GM12874 (cell line): ENCODE measurements at regions not wholly inside any gene's neighbourhood (a gene's known extent, or its start where the extent isn't known, plus 50 kb on each side); places are given as distances from the start of the nearest gene placed in this dataset.

Experiments used
- TF ChIP-seq, protein P1 (sequence below): IDR thresholded peaks from 2 replicates; pipeline ENCODE4 v1.5.1; 2011; ENCODE audit warnings: low read depth, mild to moderate bottlenecking, control low read depth, low read length, moderate library complexity; ENCODE audit not compliant: insufficient read depth

DNA sequence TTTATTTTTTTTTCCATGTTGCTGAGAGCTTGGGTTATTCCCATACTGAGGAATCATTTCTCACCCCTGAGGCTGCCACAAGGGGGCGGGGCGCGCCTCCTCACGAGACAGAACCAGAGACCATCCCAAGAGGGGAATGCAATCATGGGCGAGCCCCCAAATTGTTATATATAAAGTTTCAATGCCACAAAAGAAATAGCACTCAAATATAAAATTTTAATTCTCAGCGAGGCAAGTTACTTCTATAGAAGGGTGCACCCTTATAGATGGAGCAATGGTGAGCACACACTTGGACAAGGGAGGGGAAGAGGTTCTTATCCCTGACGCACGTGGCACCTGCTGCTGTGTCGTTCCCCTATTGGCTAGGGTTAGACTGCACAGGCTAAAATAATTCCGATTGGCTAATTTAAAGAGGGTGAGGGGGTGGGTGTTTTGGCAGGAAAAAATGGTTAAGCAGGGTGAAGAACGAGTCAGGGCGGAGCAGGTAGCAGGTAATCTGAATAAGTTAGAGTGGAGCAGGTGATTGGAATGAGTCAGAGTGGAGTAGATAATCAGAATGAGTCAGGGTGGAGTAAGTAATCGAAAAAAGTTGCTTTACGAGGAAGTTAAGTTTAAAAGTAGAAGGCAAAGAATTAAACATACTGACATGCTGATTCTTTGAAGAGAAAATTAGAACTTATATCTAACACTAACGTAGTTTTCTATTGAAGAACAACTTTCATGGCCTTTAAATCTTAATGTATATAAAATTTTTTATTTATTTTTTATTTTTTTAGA lies 177.5 kb downstream of the MTCL1 start:
- TF ChIP-seq, protein P1, sequence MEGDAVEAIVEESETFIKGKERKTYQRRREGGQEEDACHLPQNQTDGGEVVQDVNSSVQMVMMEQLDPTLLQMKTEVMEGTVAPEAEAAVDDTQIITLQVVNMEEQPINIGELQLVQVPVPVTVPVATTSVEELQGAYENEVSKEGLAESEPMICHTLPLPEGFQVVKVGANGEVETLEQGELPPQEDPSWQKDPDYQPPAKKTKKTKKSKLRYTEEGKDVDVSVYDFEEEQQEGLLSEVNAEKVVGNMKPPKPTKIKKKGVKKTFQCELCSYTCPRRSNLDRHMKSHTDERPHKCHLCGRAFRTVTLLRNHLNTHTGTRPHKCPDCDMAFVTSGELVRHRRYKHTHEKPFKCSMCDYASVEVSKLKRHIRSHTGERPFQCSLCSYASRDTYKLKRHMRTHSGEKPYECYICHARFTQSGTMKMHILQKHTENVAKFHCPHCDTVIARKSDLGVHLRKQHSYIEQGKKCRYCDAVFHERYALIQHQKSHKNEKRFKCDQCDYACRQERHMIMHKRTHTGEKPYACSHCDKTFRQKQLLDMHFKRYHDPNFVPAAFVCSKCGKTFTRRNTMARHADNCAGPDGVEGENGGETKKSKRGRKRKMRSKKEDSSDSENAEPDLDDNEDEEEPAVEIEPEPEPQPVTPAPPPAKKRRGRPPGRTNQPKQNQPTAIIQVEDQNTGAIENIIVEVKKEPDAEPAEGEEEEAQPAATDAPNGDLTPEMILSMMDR = no peak

DNA sequence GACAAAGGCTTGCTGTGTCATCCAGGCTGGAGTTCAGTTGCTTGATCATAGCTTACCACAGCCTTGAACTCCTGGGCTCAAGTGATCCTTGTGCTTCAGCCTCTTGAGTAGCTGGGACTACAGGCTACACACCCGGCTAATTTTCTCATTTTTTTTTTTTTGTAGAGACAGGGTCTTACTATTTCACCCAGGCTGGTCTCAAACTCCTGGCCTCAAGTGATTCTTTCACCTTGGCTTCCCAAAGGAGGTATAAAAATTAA lies 178.0 kb downstream of the MTCL1 start:
- TF ChIP-seq, protein P1 = no peak

DNA sequence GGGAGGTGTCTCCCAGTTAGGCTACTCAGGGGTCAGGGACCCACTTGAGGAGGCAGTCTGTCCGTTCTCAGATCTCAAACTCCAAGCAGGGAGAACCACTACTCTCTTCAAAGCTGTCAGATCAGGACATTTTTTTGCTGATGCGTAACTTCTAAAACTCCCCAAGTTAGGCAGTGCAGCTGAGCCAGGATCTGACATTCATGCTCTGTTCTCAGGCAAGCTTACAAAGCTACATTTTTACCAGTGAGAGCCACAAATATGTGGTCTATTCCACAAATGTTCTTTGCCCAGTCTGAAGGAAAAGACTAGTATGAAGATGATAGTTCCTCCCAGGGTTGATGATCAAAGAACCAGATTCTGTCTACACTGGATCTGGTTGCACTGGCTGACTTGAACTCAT lies 184.1 kb downstream of the MTCL1 start:
- TF ChIP-seq, protein P1 = no peak

DNA sequence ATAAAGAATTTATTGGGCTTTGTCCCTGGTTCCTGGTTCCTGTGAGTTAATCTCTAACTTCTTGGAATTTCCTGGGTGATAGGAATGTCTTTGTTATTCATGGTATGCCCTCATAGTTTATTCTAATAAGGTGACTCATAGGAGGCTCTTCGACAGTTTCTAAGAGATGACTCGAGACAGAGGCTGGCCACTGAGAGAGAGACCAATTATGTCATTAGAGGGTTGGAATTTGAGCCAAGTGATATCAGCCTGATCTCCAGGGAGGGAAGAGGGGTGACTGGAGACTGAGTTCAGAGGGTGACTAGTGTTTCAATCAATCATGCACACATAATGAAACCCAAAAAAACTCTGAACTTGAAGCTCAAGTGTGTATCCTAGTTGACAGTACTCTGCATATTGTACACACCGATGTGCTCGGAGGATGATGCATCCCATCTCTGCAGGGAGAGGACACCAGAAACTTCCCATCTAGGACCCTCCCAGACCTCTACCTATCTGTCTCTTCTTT lies 185.7 kb downstream of the MTCL1 start:
- TF ChIP-seq, protein P1 = no peak

DNA sequence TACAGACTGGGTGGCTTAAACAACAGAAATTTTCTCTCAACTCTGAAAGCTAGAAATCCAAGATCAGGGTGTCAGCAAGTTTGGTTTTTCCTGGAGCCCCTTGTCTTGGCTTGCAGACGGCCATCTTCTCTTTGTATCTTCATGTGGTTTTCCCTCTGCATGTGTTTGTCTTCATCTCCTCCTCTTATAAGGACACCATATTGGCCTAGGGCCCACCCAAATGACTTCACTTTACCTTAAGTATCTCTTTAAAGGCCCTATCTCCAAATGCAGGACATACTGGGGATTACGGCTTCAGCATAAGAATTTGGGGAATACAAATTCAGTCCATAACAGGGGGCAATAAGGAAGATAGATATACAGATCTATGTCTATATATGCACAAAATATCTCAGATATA lies 187.9 kb downstream of the MTCL1 start:
- TF ChIP-seq, protein P1 = no peak

DNA sequence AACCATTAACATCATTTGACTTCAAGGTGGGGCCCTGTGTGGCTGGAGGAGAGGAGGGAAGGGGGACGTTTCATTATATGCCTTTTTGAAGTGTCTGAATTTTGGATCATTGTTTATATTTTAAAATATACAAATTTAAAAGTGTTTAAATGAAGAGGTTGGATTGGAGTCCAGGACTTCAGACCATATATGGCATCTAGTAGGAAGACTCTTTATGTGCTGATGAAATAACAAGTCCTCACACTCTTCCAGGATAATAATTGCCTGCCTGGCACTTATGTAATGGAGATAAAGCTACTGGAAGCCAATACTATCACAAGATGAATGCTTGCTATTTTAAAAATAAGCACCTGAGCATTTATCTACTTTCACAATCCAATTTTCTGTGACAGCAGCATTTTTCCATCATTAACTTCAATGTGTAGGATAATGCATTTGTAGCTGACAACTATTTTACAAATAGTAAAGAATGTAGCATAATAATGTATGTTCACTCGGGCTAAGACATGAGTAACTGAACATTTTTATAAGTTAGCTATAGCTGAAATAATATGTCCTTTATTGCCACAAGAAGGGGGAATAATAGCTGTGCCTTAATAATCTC lies 188.4 kb downstream of the MTCL1 start:
- TF ChIP-seq, protein P1 = no peak

DNA sequence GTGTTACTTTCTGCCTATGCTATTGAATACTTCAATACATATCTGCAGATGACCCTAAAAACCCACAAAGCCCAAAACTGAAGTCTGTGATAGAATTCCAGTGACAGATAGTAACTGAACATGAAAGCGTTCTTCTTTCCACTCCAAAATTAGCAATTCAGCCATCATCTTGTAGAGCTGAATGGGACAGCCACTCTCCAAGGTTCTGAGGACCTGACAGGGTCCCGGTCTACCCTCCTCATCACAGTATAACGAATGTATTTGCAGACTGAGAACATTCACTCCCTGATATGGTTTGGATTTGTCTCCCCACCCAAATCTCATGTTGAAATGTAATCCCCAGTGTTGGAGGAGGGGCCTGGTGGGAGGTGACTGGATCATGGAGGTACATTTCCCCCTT lies 189.5 kb downstream of the MTCL1 start:
- TF ChIP-seq, protein P1 = no peak
